Sigmoid colon (tissue), 4 donors: ENCODE measurements at regions not wholly inside any gene's neighbourhood (a gene's known extent, or its start where the extent isn't known, plus 50 kb on each side); places are given as distances from the start of the nearest gene placed in this dataset.

Experiments used
- CTCF ChIP-seq, 4 experiments: fragments of 450-650 bp in 3 of 4; fragments of 200-600 bp in 1 of 4; IDR thresholded peaks; one replicate each; pipeline ENCODE4 v1.5.1; 2016 to 2019; ENCODE audit warnings: antibody characterized with exemption in 4 of 4, mild to moderate bottlenecking in 3 of 4, moderate library complexity in 2 of 4
- EP300 ChIP-seq, 4 donors: sonication (generic); formaldehyde crosslinking; IDR thresholded peaks; one replicate each; pipeline ENCODE4 v1.6.1; 2017; ENCODE audit warnings: antibody characterized with exemption in 4 of 4
- POLR2A ChIP-seq, 2 donors: fragments of 450-650 bp; IDR thresholded peaks; one replicate each; pipeline ENCODE4 v1.6.1; 2016; ENCODE audit warnings: antibody characterized with exemption in 2 of 2, mild to moderate bottlenecking in 2 of 2, moderate library complexity in 2 of 2

- TF ChIP-seq CTCF (IDR thresholded peaks at IDR 0.05) (no peak), EP300 (IDR thresholded peaks at IDR 0.05) (no peak), POLR2A (IDR thresholded peaks at IDR 0.05) (no peak)
Observed at GRCh38 chr17:56047331-56047730, 105.9 kb upstream of the ANKFN1 start.
